Osteoblast (primary cell): ENCODE measurements at regions not wholly inside any gene's neighbourhood (a gene's known extent, or its start where the extent isn't known, plus 50 kb on each side); places are given as distances from the start of the nearest gene placed in this dataset.

Experiments
- DNase-seq: peaks from one replicate; pipeline ENCODE4 v3.0.0; 2011; ENCODE audit warnings: low spot score, mixed read lengths; ENCODE audit not compliant: insufficient read length; ENCODE audit errors: missing footprints
- H2AFZ ChIP-seq: 2 replicates; pipeline ENCODE4 v1.6.0; 2011; ENCODE audit warnings: mild to moderate bottlenecking, low read length
- H3K27ac ChIP-seq: 2 replicates; pipeline ENCODE4 v1.5.1; 2011; ENCODE audit warnings: mild to moderate bottlenecking, low read depth, low read length, moderate library complexity
- H3K27me3 ChIP-seq: 2 replicates; pipeline ENCODE4 v1.6.0; 2012; ENCODE audit warnings: mild to moderate bottlenecking, control low read depth, inconsistent platforms, low read length, moderate library complexity; ENCODE audit not compliant: insufficient read depth
- H3K36me3 ChIP-seq: 2 replicates; pipeline ENCODE4 v1.5.1; 2011; ENCODE audit warnings: mild to moderate bottlenecking, low read length, control low read depth, moderate library complexity; ENCODE audit not compliant: insufficient read depth
- H3K4me1 ChIP-seq: 2 replicates; pipeline ENCODE4 v1.5.1; 2011; ENCODE audit warnings: mild to moderate bottlenecking, low read length, control low read depth, moderate library complexity; ENCODE audit not compliant: insufficient read depth
- H3K4me2 ChIP-seq: 2 replicates; pipeline ENCODE4 v1.6.0; 2011; ENCODE audit warnings: mild to moderate bottlenecking, low read length; ENCODE audit not compliant: insufficient read depth
- H3K4me3 ChIP-seq: fragments of 200-600 bp; sonication (generic); 3 replicates; pipeline ENCODE4 v1.5.1; 2012; ENCODE audit warnings: mild to moderate bottlenecking, low read length, inconsistent platforms; ENCODE audit not compliant: insufficient read depth
- H3K79me2 ChIP-seq: 2 replicates; pipeline ENCODE4 v1.6.0; 2012; ENCODE audit warnings: mild to moderate bottlenecking, low read length, control low read depth, inconsistent platforms; ENCODE audit not compliant: insufficient read depth
- H3K9me3 ChIP-seq: 2 replicates; pipeline ENCODE4 v1.5.1; 2011; ENCODE audit warnings: low read depth, low read length, control low read depth
- H4K20me1 ChIP-seq: 2 replicates; pipeline ENCODE4 v1.6.0; 2012; ENCODE audit warnings: mild to moderate bottlenecking, low read length, control low read depth; ENCODE audit not compliant: insufficient read depth
- CTCF ChIP-seq: IDR thresholded peaks from 2 replicates; pipeline ENCODE4 v1.5.1; 2011; ENCODE audit warnings: mild to moderate bottlenecking, low read depth, low read length, moderate library complexity; ENCODE audit errors: extremely low read depth

- H3K4me2 ChIP-seq = no peak overlapping the region
- H3K36me3 ChIP-seq = no peaks in the 10 kb centered on the region
- H3K4me3 ChIP-seq = no peak overlapping the region
- TF ChIP-seq CTCF = no peak
- no peaks in the 10 kb centered on the region for H4K20me1 ChIP-seq
- no peaks in the 10 kb centered on the region for H3K4me1 ChIP-seq
- no peak overlapping the region for H2AFZ ChIP-seq
- no peaks in the 10 kb centered on the region for H3K9me3 ChIP-seq
- no peaks in the 10 kb centered on the region for H3K79me2 ChIP-seq
- no peak overlapping the region for H3K27ac ChIP-seq
- no peak for DNase-seq
- peaks cover 3% of the 10 kb centered on the region for H3K27me3 ChIP-seq
Observed at GRCh38 chr12:67085699-67086098, 183.5 kb upstream of the CAND1 start.

- Histone ChIP-seq H3K4me2 (no peak overlapping the region), H3K27ac (no peak overlapping the region), H3K4me1 (no peaks in the 10 kb centered on the region), H3K4me3 (no peak overlapping the region), H3K36me3 (no peaks in the 10 kb centered on the region), H3K79me2 (no peaks in the 10 kb centered on the region), H2AFZ (no peak overlapping the region), H4K20me1 (no peaks in the 10 kb centered on the region), H3K9me3 (no peaks in the 10 kb centered on the region), H3K27me3 (peaks cover 3% of the 10 kb centered on the region)
- no peak for TF ChIP-seq CTCF
- DNase-seq = no peak
Observed at GRCh38 chr12:67086116-67086515, 183.0 kb upstream of the CAND1 start.

GRCh38 chr12:67088401-67089118 lies 180.6 kb upstream of the CAND1 start:
- DNase-seq = no peak
- Histone ChIP-seq H3K36me3 (no peaks in the 10 kb centered on the region), H2AFZ (no peak overlapping the region), H3K27ac (no peak overlapping the region), H3K9me3 (no peaks in the 10 kb centered on the region), H4K20me1 (no peaks in the 10 kb centered on the region), H3K4me3 (no peak overlapping the region), H3K27me3 (no peaks in the 10 kb centered on the region), H3K4me2 (no peak overlapping the region), H3K4me1 (no peaks in the 10 kb centered on the region), H3K79me2 (no peaks in the 10 kb centered on the region)
- TF ChIP-seq CTCF = no peak

DNA sequence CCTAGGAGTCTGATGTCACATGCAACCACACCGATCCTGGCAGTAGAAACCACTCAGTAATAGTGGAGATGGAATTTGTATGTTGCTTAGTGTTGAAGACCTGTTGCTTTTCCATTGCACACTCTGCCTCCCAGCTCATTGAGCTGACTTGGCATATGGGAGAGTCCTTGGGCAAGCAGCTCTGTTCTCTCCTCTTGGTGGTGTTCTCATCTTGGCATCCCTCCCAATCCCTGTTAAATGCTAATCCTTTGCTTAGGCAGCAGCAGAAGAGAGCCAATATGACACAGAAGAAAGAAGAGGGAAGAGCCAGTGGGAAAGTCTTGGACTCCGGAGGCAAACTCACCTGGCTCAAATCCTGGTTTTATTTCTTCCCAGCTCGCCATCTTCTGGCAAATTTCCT lies 178.0 kb upstream of the CAND1 start:
- Histone ChIP-seq H3K4me2 (no peak overlapping the region), H2AFZ (no peak overlapping the region), H3K27me3 (no peaks in the 10 kb centered on the region), H3K27ac (no peak overlapping the region), H4K20me1 (no peaks in the 10 kb centered on the region), H3K9me3 (no peaks in the 10 kb centered on the region), H3K79me2 (no peaks in the 10 kb centered on the region), H3K36me3 (no peaks in the 10 kb centered on the region), H3K4me1 (no peaks in the 10 kb centered on the region), H3K4me3 (no peak overlapping the region)
- DNase-seq = no peak
- no peak for TF ChIP-seq CTCF
